ENCODE measurements at regions not wholly inside any gene's neighbourhood (a gene's known extent, or its start where the extent isn't known, plus 50 kb on each side); places are given as distances from the start of the nearest gene placed in this dataset.
"Not testable (repeated sequence)": the region's sequence is repeated elsewhere in the genome, so short reads cannot be mapped to it uniquely, and the experiment has no call there.

DNA sequence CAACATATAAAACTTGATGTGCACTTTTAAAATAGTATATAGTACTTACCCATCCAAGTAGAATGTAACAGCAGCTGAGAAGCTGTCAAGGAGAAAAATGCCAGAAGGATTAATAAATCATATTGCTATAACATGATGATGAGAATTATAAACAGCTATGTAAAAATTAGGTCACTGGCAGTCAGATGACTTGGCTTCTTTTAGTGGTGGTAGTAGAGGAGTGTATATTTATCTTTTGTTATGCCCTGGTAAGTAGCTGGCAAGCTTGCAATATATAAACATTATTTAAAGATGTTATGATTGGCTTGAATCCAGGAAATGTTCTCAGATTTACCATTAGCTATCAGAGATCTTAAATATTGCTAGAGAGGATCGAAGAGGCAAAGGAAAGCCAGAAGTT, 471.0 kb upstream of the MGAT4C start:
- Mint-ChIP-seq H3K27ac (no peak overlapping the region), H3K9me3 (no peaks in the 10 kb centered on the region), H3K36me3 (no peaks in the 10 kb centered on the region)
- no peak for ATAC-seq
- DNase-seq (ENCODE audit: low spot score in 2 of 2), result no peak

DNA sequence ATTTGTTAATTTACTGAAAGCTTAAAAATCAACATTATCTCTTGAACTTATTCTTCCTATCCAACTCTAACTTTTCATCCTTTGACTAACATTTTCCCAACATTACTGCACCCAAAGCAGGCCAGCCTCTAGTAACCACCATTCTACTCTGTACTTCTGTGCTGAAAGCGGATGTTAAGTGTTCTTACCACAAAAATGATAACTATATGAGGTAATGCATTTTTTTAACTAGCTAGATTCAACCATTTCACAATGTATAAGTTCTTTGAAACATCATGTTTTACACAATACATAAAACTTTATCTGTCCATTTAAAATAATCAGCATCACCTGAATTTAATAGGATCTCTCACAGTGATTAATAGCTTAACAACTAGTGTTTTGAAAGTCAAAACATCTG, 468.5 kb upstream of the MGAT4C start:
- ATAC-seq (no peak), DNase-seq (ENCODE audit: low spot score in 2 of 2) (no peak)
- no peaks in the 10 kb centered on the region for H3K36me3 Mint-ChIP-seq
- H3K27ac Mint-ChIP-seq, result no peak overlapping the region
- H3K9me3 Mint-ChIP-seq, result peaks cover 0 to 5% of the 10 kb centered on the region in 2 donors

DNA sequence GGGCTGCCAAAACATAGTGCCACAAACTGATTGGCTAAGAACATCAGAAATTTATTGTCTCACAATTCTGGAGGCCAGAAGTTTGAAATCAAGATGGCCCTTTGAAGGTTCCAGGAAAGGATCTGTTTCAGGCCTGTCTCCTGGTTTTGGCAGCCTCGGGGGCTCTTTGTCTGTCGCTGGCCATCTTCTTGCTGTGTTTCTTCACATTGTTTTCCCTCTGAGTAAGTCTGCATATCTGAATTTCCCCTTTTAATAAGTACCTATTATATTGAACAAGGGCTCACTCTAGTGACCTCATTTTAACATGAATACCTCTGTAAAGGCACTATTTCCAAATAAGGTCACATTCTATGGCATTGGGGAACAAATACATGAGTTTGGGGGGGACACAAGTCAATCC, 467.1 kb upstream of the MGAT4C start:
- no peak overlapping the region for H3K27ac Mint-ChIP-seq
- H3K9me3 Mint-ChIP-seq, result peaks cover 0 to 10% of the 10 kb centered on the region in 2 donors
- H3K36me3 Mint-ChIP-seq, result no peaks in the 10 kb centered on the region
- DNase-seq (ENCODE audit: low spot score in 2 of 2), result no peak
- ATAC-seq, result no peak

DNA sequence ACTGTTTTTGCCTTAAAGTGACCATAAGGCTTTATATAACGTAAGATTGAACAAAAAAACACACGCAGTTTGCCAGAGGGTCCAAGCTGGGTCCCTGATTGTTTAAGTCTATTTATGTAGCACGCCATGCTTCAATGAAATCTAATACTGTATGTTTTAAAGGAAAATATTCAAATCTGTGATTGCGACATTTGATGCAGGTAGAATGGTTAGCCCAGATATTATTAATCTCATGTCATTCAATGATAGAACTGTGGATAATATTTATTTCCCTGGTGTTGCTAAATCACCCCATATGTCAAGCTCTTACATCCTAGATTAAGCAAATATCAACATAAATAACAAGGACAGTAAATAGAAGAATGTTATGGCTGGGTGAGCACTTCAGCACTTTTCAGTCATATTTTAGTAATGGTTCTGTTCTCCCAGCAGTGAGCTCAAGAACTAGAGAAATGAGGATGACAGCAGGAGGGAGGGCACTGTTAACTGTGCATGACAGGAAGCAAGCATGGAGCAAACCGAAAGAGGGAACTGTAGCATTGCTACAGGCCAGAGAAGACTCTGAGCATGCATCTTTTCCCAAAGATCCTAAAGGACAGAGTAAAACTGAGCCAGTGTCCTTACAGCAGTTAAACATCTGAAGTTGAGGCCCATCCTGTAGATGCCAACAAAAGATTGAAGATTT, 465.7 kb upstream of the MGAT4C start:
- no peak for DNase-seq (ENCODE audit: low spot score in 2 of 2)
- Mint-ChIP-seq H3K27ac (no peak overlapping the region), H3K36me3 (no peaks in the 10 kb centered on the region), H3K9me3 (peaks cover 0 to 10% of the 10 kb centered on the region in 2 donors)
- ATAC-seq, result no peak

DNA sequence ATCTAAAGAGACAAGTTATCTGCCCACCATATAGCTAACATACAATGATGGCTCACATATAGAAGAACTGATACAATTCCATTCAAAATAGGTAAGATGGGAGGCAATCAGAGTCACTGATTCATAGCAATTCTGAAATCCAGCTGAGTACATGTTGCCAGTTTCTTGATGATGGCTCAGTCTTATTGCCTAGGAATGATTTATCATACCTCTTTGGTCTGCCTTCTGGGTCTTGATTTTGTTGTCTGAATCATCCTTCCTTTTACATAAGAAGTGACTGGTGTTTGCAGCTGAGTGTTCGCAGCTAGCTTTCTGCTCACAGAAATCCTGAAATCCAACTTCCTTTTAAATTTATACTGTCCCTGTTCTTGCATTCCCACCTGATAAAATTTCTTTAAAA, 463.2 kb upstream of the MGAT4C start:
- H3K9me3 Mint-ChIP-seq, result peaks cover 3 to 13% of the 10 kb centered on the region in 2 donors
- DNase-seq (ENCODE audit: low spot score in 2 of 2) (no peak), ATAC-seq (no peak)
- no peak overlapping the region for H3K27ac Mint-ChIP-seq
- no peaks in the 10 kb centered on the region for H3K36me3 Mint-ChIP-seq

DNA sequence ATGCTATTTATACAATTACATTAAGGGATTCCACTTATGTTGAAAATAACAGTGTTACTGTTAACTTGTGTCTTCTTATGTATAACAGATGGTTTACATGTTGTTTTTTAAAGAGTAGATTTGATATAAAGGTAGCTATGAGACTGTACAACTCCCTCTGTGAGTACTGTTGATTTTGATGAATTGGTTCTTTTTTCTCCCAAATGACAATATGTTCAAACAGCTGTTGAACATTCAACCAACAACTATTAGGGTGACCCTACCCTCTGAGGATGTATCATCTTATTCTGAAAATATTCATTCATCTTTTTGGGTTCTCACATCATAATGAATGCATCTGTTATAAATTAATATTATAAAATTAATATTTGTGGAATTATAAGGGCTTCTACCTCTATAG, 456.9 kb upstream of the MGAT4C start:
- Mint-ChIP-seq H3K9me3 (peaks cover 15 to 18% of the 10 kb centered on the region in 2 donors), H3K27ac (no peak overlapping the region), H3K36me3 (no peaks in the 10 kb centered on the region)
- DNase-seq (ENCODE audit: low spot score in 2 of 2), result no peak
- ATAC-seq, result no peak

DNA sequence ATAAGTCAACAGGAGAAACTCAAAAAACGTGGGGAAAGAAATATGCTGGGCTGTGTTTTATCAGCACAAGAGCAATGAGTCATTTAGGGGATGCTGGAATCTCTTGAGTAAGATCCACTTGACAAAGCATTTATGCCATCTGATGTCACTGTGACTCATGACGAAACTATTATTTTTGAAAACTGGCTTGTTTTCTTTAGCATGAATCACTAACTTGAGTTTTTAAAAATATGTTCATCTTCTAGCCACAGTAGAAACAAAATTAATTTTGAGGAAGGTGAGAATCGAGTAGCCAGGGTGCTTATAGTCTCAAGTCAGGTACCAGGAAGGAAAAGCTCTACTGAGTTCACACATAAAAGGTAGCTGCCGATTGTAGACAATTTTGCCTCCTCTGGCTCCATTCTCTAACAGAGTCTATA, 456.2 kb upstream of the MGAT4C start:
- Mint-ChIP-seq H3K36me3 (no peaks in the 10 kb centered on the region), H3K9me3 (peaks cover 15 to 18% of the 10 kb centered on the region in 2 donors), H3K27ac (no peak overlapping the region)
- DNase-seq (ENCODE audit: low spot score in 2 of 2) (no peak), ATAC-seq (peak in 1 of 2 donors; percentile 26)

DNA sequence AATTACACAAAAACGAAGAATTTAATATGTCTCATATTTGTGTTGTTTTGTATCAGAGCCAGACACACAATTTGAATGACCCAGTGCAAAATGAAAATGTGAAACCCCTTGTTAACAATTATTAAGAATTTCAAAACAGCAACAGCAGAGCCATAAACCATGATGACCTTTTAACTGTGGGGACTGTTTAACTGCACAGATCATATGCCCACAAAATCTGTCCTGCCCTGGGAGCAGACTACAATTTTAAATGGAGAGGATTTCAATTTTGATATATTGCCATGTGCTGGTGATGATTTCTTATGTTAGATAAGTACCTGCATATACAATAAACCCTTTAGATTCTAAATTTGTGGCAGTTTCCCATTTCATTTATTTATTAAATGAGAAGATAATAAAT, 455.5 kb upstream of the MGAT4C start:
- Mint-ChIP-seq H3K27ac (no peak overlapping the region), H3K9me3 (peaks cover 21 to 24% of the 10 kb centered on the region in 2 donors), H3K36me3 (peaks cover 0 to 5% of the 10 kb centered on the region in 2 donors)
- ATAC-seq (no peak), DNase-seq (ENCODE audit: low spot score in 2 of 2) (no peak)

DNA sequence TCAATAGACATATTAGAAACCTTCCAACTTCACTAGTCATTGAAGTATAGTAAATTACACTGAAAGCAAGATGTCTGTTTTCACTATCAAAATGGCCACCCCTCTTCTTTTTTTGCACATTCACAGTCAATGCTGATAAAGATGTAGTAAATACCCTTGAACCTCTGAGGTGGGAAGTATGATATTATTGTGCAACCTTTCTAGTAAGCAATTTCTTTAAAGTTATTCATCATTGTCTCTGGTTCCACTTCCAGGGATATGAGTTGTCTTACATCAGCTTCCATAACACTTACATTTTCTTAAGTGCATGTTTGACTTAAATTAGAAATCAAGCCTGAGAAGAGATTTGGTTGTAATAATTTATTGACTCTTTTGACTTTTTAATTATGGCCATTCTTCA, 453.9 kb upstream of the MGAT4C start:
- Mint-ChIP-seq H3K9me3 (peaks cover 31 to 32% of the 10 kb centered on the region in 2 donors), H3K27ac (no peak overlapping the region), H3K36me3 (peaks cover 0 to 5% of the 10 kb centered on the region in 2 donors)
- DNase-seq (ENCODE audit: low spot score in 2 of 2) (no peak), ATAC-seq (no peak)

DNA sequence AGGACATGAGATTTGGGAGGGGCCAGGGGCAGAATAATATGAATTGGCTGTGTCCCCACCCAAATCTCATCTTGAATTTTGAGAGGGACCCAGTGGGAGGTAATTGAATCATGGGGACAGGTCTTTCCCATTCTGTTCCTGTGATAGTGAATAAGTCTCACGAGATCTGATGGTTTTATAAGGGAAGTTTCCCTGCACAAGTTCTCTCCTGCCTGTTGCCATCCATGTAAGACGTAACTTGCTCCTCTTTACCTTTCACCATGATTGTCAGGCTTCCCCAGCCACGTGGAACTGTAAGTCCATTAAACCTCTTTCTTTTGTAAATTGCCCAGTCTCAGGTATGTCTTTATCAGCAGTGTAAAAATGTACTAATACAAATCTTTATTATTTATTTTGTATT, 452.8 kb upstream of the MGAT4C start:
- peaks cover 29 to 30% of the 10 kb centered on the region in 2 donors for H3K9me3 Mint-ChIP-seq

DNA sequence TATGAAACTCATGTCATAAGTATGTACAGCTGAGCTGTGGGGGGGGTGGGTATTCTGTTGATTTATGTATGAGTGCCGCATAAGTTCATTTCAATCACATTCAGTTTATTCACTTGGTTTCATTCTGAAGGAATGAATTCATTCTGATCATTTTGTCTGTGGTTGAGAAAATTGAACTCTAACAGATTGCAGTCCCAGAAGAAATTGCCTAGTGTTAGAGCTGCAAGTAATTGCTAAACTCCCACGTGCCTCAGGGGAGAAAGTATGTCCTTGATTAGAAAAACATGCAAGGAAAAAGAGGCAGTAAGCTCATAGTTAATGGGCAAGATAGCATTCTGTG, 442.4 kb upstream of the MGAT4C start:
- ATAC-seq (no peak), DNase-seq (ENCODE audit: low spot score in 2 of 2) (no peak)
- H3K36me3 Mint-ChIP-seq, result no peaks in the 10 kb centered on the region
- H3K9me3 Mint-ChIP-seq, result peaks cover 0 to 4% of the 10 kb centered on the region in 2 donors
- no peak overlapping the region for H3K27ac Mint-ChIP-seq

More for the DNA sequence above, 452.8 kb upstream of the MGAT4C start:
- ATAC-seq; DNase-seq (ENCODE audit: low spot score in 2 of 2); H3K36me3 Mint-ChIP-seq; H3K27ac Mint-ChIP-seq: not testable (repeated sequence)

DNA sequence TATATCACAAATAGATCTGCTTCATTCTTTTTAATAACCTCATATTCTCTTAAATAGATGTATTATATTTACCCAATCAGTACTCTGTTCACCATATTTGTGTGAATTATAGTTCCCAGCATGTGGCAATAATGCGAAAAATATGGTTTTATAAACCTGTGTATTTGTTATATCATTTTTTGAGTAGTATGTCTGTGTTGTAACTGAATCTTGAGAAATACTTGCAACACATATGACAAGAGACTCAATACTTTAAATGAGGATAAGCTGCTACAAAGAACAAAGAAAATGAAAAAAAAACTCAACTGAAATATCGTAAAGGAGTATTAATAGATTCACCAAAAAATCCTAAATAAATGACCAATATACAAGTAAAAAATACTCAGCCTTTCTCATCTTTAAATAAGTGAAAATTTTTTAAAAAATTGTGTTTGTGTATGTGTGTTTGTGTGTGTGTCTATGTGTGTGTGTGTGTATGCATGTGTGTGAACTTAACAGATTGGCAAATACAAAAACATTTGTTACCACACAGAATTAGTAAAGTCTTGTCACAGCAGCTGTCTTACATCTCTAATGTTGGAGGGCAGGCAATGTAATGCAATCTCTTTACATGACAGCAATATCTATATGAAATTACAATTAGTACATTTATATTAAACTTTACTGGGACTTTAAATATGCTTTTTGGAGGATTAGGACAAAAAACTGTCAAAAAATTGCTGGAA, 441.9 kb upstream of the MGAT4C start:
- DNase-seq (ENCODE audit: low spot score in 2 of 2) (no peak), ATAC-seq (no peak)
- no peak overlapping the region for H3K27ac Mint-ChIP-seq
- no peaks in the 10 kb centered on the region for H3K36me3 Mint-ChIP-seq
- peaks cover 0 to 4% of the 10 kb centered on the region in 2 donors for H3K9me3 Mint-ChIP-seq

DNA sequence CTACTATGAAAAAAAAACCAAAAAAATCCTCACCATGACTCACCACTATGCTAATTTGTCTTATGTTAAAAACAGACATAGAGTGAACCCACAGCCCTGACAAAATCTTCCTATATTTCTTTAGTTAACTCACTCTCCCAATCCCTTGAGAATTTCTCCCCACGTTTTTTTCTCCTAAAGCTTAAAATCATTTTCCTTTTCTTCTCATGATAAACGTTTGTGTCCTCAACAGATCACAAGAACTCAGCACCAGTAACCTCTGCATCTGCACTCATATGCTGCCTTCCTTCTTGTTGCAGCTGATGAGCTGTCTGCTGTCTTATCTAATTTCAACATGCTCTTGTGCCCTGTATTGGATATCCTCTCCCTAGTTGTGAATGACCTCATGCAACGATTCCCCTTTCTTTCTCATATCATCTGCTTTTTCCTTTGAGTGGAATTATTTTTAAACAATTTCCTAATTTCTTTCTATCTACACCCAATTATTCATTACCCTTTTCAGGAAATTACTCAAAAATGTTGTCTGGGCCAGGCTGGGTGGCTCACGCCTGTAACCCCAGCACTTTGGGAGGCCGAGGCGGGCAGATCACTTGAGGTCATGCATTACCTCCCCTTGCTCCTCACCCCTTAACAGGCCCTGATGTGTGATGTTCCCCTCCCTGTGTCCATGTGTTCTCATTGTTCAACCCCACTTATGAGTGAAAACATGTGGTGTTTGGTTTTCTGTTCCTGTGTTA, 427.5 kb upstream of the MGAT4C start:
- H3K27ac Mint-ChIP-seq, result no peak overlapping the region
- ATAC-seq (no peak), DNase-seq (ENCODE audit: low spot score in 2 of 2) (no peak)
- H3K9me3 Mint-ChIP-seq, result peaks cover 21 to 27% of the 10 kb centered on the region in 2 donors
- no peaks in the 10 kb centered on the region for H3K36me3 Mint-ChIP-seq

DNA sequence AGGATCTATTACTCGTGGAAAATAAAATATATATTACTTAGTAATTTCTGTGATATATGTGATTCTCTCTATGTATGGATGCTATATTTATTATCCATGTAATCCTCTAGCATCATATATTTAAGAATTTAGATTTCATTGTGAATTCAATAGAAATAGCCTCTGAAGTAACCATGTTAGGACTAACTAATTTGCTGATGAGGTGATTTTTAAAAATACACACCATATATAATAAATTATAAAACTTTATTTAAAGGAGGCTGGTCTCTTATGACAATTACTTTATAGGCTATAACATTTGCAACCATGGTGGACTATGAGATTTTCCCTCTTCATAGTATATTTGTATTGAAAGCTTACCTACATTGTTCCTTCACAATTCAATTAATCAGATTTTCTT, 424.9 kb upstream of the MGAT4C start:
- Mint-ChIP-seq H3K27ac (no peak overlapping the region), H3K9me3 (peaks cover 10 to 24% of the 10 kb centered on the region in 2 donors)

DNA sequence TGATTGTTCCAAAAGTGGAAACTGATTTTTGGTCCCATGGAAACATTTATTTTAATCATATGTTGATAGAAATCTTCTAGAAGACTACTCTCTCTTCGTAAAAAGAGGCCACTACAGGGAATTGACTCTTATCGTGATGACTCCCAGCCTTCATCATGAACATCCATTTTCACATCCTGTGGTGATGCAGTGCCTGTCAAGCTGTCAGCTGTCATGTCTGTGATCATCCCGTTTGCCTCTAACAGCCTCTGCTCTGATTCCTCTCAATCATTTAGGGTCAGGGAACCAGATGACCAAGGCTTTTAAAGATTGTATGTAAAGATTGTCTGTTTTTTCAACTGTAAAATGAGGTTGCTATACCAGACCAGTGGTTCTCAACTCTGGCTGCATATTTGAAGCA, 419.0 kb upstream of the MGAT4C start:
- DNase-seq (ENCODE audit: low spot score in 2 of 2), result no peak

More for the DNA sequence above, 424.9 kb upstream of the MGAT4C start:
- no peaks in the 10 kb centered on the region for H3K36me3 Mint-ChIP-seq
- no peak for ATAC-seq
- no peak for DNase-seq (ENCODE audit: low spot score in 2 of 2)

DNA sequence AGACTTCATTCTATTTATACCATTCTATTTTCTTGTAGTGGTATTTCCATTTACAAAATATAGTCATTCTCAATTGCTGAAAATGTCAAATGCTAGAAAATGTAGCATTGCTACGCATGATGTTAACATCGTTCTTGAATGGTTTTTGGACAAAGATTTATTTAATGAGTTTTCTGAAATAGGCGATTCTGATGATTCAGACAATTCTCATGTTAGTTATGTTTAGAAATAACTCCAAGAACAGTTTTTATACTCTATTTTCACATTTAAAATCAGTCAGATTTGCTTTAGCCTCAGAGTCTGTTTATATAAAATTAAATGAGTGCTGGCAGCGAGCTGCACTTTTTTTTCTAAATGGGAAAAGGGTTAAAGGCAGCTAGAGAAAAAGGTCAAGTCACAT, 414.8 kb upstream of the MGAT4C start:
- H3K27ac Mint-ChIP-seq, result no peak overlapping the region
- ATAC-seq (no peak), DNase-seq (ENCODE audit: low spot score in 2 of 2) (no peak)
- H3K9me3 Mint-ChIP-seq, result peaks cover 17 to 19% of the 10 kb centered on the region in 2 donors
- no peaks in the 10 kb centered on the region for H3K36me3 Mint-ChIP-seq

More for the DNA sequence above, 419.0 kb upstream of the MGAT4C start:
- Mint-ChIP-seq H3K9me3 (peaks cover 15 to 20% of the 10 kb centered on the region in 2 donors), H3K36me3 (no peaks in the 10 kb centered on the region), H3K27ac (no peak overlapping the region)
- ATAC-seq, result no peak

DNA sequence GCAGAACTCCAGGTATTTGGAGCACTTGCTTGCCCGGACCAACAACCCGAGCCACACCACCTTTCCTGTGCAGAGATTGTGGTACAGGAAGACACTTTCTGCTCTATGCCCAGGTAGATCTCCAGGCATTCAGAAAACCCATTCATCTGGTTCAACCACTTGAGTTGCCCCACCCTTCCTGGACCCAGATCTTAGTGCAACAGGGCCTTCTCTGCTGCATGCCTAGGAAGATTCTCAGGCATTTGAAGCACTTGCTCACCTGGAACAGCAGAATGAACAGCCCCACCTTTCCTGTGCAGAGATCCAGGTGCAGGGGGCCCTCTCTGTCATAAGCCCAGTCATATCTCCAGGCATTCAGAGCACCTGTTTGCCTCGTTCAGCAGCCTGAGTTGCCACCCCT, 412.8 kb upstream of the MGAT4C start:
- no peaks in the 10 kb centered on the region for H3K36me3 Mint-ChIP-seq
- H3K9me3 Mint-ChIP-seq, result peaks cover 17 to 19% of the 10 kb centered on the region in 2 donors
- ATAC-seq, result no peak

More for the DNA sequence above, 412.8 kb upstream of the MGAT4C start:
- H3K27ac Mint-ChIP-seq, result no peak overlapping the region
- DNase-seq (ENCODE audit: low spot score in 2 of 2), result no peak
